Erythroblast (primary cell): ENCODE measurements at regions not wholly inside any gene's neighbourhood (a gene's known extent, or its start where the extent isn't known, plus 50 kb on each side); places are given as distances from the start of the nearest gene placed in this dataset.

Source experiments
- GATA1 ChIP-seq: IDR thresholded peaks from 2 replicates; pipeline ENCODE4 v1.6.1; 2011; ENCODE audit warnings: low read depth, mild to moderate bottlenecking, control low read depth, low read length, moderate library complexity
- POLR2A ChIP-seq: IDR thresholded peaks from 2 replicates; pipeline ENCODE4 v1.6.1; 2011; ENCODE audit warnings: mild to moderate bottlenecking, low read length

- TF ChIP-seq POLR2A (no peak), GATA1 (no peak)
Observed at GRCh38 chr4:104286867-104287266, 207.8 kb downstream of the CXXC4 start.
